Astrocyte of the spinal cord (primary cell): ENCODE measurements at regions not wholly inside any gene's neighbourhood (a gene's known extent, or its start where the extent isn't known, plus 50 kb on each side); places are given as distances from the start of the nearest gene placed in this dataset.

Source experiments
- DNase-seq: peaks from one replicate; pipeline ENCODE4 v3.0.0; 2011; ENCODE audit warnings: low read depth, low spot score
- H3K4me3 ChIP-seq: 2 replicates; pipeline ENCODE4 v1.5.1; 2011; ENCODE audit warnings: low read depth, mild to moderate bottlenecking, low read length, moderate library complexity
- in situ Hi-C: cut with HindIII; loops from 2 replicates; pipeline ENCODE4 v1.10.0; 2017; ENCODE audit warnings: low sequenced_read_pairs
- TF ChIP-seq, protein P1 (sequence below): IDR thresholded peaks from 2 replicates; pipeline ENCODE4 v1.5.1; 2012; ENCODE audit warnings: low read depth, mild to moderate bottlenecking, low read length, inconsistent platforms

DNA sequence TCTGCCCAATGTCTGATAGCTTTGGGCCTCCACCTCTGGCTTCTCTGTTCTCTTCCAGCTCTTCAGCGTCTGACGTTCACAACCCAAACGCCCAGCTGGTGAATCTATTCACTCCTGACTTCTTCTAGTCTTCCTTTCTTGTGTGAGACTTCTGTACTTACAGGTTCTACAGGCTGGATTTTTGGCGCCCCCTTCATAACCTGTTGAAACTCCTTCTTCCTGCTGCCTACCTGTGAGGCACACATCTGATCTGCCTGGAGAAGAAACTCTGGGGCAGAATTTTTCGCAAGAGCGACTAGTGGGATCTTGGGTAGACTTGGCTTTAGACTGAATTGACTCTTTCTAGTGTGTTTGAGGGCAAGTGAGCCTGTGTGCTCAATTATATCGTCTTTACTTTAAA, 249.3 kb downstream of the REEP3 start:
- H3K4me3 ChIP-seq: no peak overlapping the region
- DNase-seq: no peak
- in situ Hi-C loops: no loop called here
- TF ChIP-seq, protein P1, sequence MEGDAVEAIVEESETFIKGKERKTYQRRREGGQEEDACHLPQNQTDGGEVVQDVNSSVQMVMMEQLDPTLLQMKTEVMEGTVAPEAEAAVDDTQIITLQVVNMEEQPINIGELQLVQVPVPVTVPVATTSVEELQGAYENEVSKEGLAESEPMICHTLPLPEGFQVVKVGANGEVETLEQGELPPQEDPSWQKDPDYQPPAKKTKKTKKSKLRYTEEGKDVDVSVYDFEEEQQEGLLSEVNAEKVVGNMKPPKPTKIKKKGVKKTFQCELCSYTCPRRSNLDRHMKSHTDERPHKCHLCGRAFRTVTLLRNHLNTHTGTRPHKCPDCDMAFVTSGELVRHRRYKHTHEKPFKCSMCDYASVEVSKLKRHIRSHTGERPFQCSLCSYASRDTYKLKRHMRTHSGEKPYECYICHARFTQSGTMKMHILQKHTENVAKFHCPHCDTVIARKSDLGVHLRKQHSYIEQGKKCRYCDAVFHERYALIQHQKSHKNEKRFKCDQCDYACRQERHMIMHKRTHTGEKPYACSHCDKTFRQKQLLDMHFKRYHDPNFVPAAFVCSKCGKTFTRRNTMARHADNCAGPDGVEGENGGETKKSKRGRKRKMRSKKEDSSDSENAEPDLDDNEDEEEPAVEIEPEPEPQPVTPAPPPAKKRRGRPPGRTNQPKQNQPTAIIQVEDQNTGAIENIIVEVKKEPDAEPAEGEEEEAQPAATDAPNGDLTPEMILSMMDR: no peak

- no peak for DNase-seq
- TF ChIP-seq, protein P1: no peak
- in situ Hi-C loops: no loop called here
- no peak overlapping the region for H3K4me3 ChIP-seq
Observed at GRCh38 chr10:63772491-63772890, 251.3 kb downstream of the REEP3 start.

GRCh38 chr10:63773106-63773505, 251.9 kb downstream of the REEP3 start:
- TF ChIP-seq, protein P1: no peak
- no peak for DNase-seq
- in situ Hi-C loops: no loop called here
- H3K4me3 ChIP-seq: no peak overlapping the region

GRCh38 chr10:63773962-63774361, 252.8 kb downstream of the REEP3 start:
- DNase-seq: no peak
- in situ Hi-C loops: no loop called here
- TF ChIP-seq, protein P1: no peak
- no peak overlapping the region for H3K4me3 ChIP-seq

GRCh38 chr10:63780101-63780500, 258.9 kb downstream of the REEP3 start:
- no peak overlapping the region for H3K4me3 ChIP-seq
- in situ Hi-C loops: no loop called here
- TF ChIP-seq, protein P1: no peak
- no peak for DNase-seq

DNA sequence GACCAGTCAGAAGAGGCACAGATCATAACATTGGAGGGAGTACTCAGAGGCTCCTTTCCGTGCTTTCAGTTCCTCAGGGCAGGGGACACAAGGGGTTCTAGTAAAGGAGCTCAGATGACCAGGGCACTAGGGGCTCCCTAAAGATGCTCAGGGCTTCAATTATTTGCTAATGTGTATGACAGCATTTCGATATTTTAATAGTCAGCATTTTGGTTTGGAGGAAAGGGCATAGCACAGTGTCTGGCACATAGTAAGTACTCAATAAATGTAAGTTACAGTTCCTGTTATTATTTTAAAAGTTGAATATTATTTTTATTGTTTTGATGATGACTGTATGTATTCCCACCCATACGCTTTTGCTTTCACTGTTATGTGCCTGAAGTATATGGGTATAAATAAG, 260.0 kb downstream of the REEP3 start:
- TF ChIP-seq, protein P1: no peak
- no peak for DNase-seq
- in situ Hi-C loops: no loop called here
- no peak overlapping the region for H3K4me3 ChIP-seq

DNA sequence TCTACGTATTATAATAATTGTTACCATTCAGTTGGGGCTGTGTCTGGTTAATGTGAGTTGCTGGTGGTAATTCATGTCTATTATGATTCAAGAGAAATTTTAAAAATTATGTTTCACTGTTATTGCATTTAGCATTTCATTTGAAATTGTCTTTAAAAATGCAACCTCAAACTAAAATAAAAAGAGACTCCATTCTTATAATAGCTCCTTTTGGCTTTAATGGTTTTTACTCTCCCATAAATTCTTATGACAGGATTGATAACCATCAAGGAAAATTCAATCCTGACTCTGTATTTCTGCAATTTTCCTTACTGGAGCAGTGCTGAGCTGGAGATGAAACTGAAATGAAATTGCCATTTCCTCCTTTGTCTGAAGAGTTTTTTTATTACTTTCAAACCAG, 262.7 kb downstream of the REEP3 start:
- in situ Hi-C loops: no loop called here
- TF ChIP-seq, protein P1: no peak
- H3K4me3 ChIP-seq: no peak overlapping the region

More for the DNA sequence above, 262.7 kb downstream of the REEP3 start:
- no peak for DNase-seq
